ENCODE measurements at regions not wholly inside any gene's neighbourhood (a gene's known extent, or its start where the extent isn't known, plus 50 kb on each side); places are given as distances from the start of the nearest gene placed in this dataset.

GRCh38 chr10:64494901-64495300 lies 973.7 kb downstream of the REEP3 start:
- no peak overlapping the region for H3K4me3 ChIP-seq
- no peak overlapping the region for H3K4me2 ChIP-seq
- Mint-ChIP-seq H3K4me3 (no peak overlapping the region), H3K36me3 (ENCODE audit: low read depth) (no peaks in the 10 kb centered on the region), H3K4me1 (peaks cover 9% of the 10 kb centered on the region; the same call in 2 of the 3 replicates), H3K27ac (no peak overlapping the region), H3K9me3 (no peaks in the 10 kb centered on the region; the same call in 2 of the 3 replicates), H3K27me3 (ENCODE audit: insufficient read depth, low read depth, poor library complexity) (no peaks in the 10 kb centered on the region)
- H3K4me1 ChIP-seq (ENCODE audit: insufficient read depth) = no peaks in the 10 kb centered on the region
- no peaks in the 10 kb centered on the region for H4K20me1 ChIP-seq (replicated peaks; ENCODE audit: insufficient read depth)
- TF ChIP-seq JUNB (IDR thresholded peaks at IDR 0.05; ENCODE audit: unreplicated experiment) = no peak
- TF ChIP-seq ZNF114 (CRISPR knock-in tag; IDR thresholded peaks at IDR 0.05) = no peak
- TF ChIP-seq EZH2 (IDR thresholded peaks at IDR 0.05; ENCODE audit: low read depth, unreplicated experiment) = no peak
- no peak for TF ChIP-seq CREB1 (CRISPR knock-in tag; IDR thresholded peaks at IDR 0.05; ENCODE audit: low read depth)
- no peak for TF ChIP-seq ZNF331 (CRISPR knock-in tag; IDR thresholded peaks at IDR 0.05; ENCODE audit: low read depth)
- no peaks in the 10 kb centered on the region for H3F3A ChIP-seq (replicated peaks; ENCODE audit: low read depth)
- no peak overlapping the region for H2AFZ ChIP-seq
- no peaks in the 10 kb centered on the region for H3K9me2 ChIP-seq (ENCODE audit: insufficient read depth)
- no peak overlapping the region for H3K27ac ChIP-seq (ENCODE audit: low read depth)
- H3K79me2 ChIP-seq (replicated peaks; ENCODE audit: insufficient read depth) = no peaks in the 10 kb centered on the region
- no peak for DNase-seq (ENCODE audit: low spot score)
- no peaks in the 10 kb centered on the region for H3K36me3 ChIP-seq (ENCODE audit: insufficient read depth)
- ATAC-seq = no peak
- no peaks in the 10 kb centered on the region for H3K27me3 ChIP-seq (ENCODE audit: insufficient read depth)

- Histone ChIP-seq H3K9me2 (ENCODE audit: insufficient read depth) (no peaks in the 10 kb centered on the region), H3K4me1 (ENCODE audit: insufficient read depth) (no peaks in the 10 kb centered on the region), H3F3A (replicated peaks; ENCODE audit: low read depth) (no peaks in the 10 kb centered on the region), H3K79me2 (replicated peaks; ENCODE audit: insufficient read depth) (no peaks in the 10 kb centered on the region), H3K27me3 (ENCODE audit: insufficient read depth) (no peaks in the 10 kb centered on the region), H2AFZ (no peak overlapping the region), H3K27ac (ENCODE audit: low read depth) (no peak overlapping the region), H3K4me2 (no peak overlapping the region), H3K4me3 (no peak overlapping the region), H3K36me3 (ENCODE audit: insufficient read depth) (no peaks in the 10 kb centered on the region), H4K20me1 (replicated peaks; ENCODE audit: insufficient read depth) (no peaks in the 10 kb centered on the region)
- H3K27me3 Mint-ChIP-seq (ENCODE audit: insufficient read depth, low read depth, poor library complexity) = no peaks in the 10 kb centered on the region
- peaks cover 9% of the 10 kb centered on the region; the same call in 2 of the 3 replicates for H3K4me1 Mint-ChIP-seq
- ATAC-seq (no peak), DNase-seq (ENCODE audit: low spot score) (no peak)
- H3K9me3 Mint-ChIP-seq = no peaks in the 10 kb centered on the region; the same call in 2 of the 3 replicates
- H3K27ac Mint-ChIP-seq = no peak overlapping the region
- no peak overlapping the region for H3K4me3 Mint-ChIP-seq
- H3K36me3 Mint-ChIP-seq (ENCODE audit: low read depth) = no peaks in the 10 kb centered on the region
- no peak for TF ChIP-seq EZH2phosphoT487 (IDR thresholded peaks at IDR 0.05; ENCODE audit: unreplicated experiment)
- no peak for TF ChIP-seq ZNF331 (CRISPR knock-in tag; IDR thresholded peaks at IDR 0.05; ENCODE audit: low read depth)
- TF ChIP-seq CTCF (conservative IDR thresholded peaks at IDR 0.05; ENCODE audit: low read depth in 2 of 2) = no peak
- no peak for TF ChIP-seq JUNB (IDR thresholded peaks at IDR 0.05; ENCODE audit: unreplicated experiment)
- no peak for TF ChIP-seq ZNF114 (CRISPR knock-in tag; IDR thresholded peaks at IDR 0.05)
- no peak for TF ChIP-seq STAT1 (IDR thresholded peaks at IDR 0.05; ENCODE audit: unreplicated experiment)
- TF ChIP-seq ZNF462 (CRISPR knock-in tag; IDR thresholded peaks at IDR 0.05) = no peak
- TF ChIP-seq CREB1 (CRISPR knock-in tag; IDR thresholded peaks at IDR 0.05; ENCODE audit: low read depth) = no peak
- no peak for TF ChIP-seq POLR2AphosphoS5 (IDR thresholded peaks at IDR 0.05; ENCODE audit: low read depth)
- no peak for TF ChIP-seq EZH2 (IDR thresholded peaks at IDR 0.05; ENCODE audit: low read depth, unreplicated experiment)
- no peak for TF ChIP-seq NANOG (IDR thresholded peaks at IDR 0.05; ENCODE audit: borderline replicate concordance)
- no peak for TF ChIP-seq ETS1 (IDR thresholded peaks at IDR 0.05)
These were observed 976.1 kb downstream of the REEP3 start for GRCh38 chr10:64497306-64497705.
